RWPE1 (cell line): ENCODE measurements at regions not wholly inside any gene's neighbourhood (a gene's known extent, or its start where the extent isn't known, plus 50 kb on each side); places are given as distances from the start of the nearest gene placed in this dataset.

ENCODE experiments used
- CTCF ChIA-PET: fragments of 350-600 bp; sonication (Branson Sonifier 250); formaldehyde crosslinking; extraction: SDS; loops from one replicate; lab custom pipeline; 2021; lab: Yijun Ruan, JAX
- POLR2A ChIA-PET: fragments of 400-600 bp; formaldehyde crosslinking; extraction: SDS; loops from one replicate; lab custom pipeline; 2020; ENCODE audit warnings: antibody characterized with exemption; ENCODE audit not compliant: low non-redundant PET; lab: Yijun Ruan, JAX
- DNase-seq: peaks from one replicate; pipeline ENCODE4 v3.0.0; 2012; ENCODE audit warnings: low spot score
- H3K27ac ChIP-seq: fragments of 450-650 bp; 2 replicates; pipeline ENCODE4 v1.5.1; 2017
- TF ChIP-seq, protein P1 (sequence below): fragments of 450-650 bp; conservative IDR thresholded peaks from 2 replicates; pipeline ENCODE4 v1.5.1; 2017; ENCODE audit warnings: low read depth, mild to moderate bottlenecking

DNA sequence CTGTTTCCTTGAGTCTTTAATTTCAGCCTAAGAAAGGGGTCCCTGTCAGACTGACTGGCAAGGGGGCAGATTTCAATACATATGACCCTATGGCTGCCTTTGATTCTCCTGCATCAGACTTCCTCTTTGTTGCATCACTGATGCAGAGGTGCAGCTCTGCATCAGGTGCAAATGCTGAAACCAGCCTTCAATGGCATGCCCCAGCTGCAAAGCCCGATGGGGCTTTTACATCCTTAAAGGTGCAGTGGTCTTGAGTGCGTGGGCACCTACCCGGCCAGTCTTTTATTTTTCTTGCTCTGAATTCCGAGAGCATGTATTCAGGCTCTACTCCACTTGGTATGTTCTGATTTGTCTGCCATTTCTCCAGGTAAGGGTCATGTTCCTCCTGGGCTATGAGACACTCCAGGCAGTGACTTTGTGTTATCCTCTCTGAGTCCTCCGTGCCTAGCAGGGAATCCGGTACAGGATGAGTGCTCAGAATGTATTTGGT lies 169.5 kb downstream of the MYCN start:
- POLR2A ChIA-PET: no interaction called here
- DNase-seq: no peak
- no peak overlapping the region for H3K27ac ChIP-seq
- CTCF ChIA-PET: interaction anchor here (0.7 kb wide), 1 partner anchor 80 kb away, joined by 3 read pairs; no protein-coding TSS in a partner anchor
- TF ChIP-seq, protein P1, sequence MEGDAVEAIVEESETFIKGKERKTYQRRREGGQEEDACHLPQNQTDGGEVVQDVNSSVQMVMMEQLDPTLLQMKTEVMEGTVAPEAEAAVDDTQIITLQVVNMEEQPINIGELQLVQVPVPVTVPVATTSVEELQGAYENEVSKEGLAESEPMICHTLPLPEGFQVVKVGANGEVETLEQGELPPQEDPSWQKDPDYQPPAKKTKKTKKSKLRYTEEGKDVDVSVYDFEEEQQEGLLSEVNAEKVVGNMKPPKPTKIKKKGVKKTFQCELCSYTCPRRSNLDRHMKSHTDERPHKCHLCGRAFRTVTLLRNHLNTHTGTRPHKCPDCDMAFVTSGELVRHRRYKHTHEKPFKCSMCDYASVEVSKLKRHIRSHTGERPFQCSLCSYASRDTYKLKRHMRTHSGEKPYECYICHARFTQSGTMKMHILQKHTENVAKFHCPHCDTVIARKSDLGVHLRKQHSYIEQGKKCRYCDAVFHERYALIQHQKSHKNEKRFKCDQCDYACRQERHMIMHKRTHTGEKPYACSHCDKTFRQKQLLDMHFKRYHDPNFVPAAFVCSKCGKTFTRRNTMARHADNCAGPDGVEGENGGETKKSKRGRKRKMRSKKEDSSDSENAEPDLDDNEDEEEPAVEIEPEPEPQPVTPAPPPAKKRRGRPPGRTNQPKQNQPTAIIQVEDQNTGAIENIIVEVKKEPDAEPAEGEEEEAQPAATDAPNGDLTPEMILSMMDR: no peak

DNA sequence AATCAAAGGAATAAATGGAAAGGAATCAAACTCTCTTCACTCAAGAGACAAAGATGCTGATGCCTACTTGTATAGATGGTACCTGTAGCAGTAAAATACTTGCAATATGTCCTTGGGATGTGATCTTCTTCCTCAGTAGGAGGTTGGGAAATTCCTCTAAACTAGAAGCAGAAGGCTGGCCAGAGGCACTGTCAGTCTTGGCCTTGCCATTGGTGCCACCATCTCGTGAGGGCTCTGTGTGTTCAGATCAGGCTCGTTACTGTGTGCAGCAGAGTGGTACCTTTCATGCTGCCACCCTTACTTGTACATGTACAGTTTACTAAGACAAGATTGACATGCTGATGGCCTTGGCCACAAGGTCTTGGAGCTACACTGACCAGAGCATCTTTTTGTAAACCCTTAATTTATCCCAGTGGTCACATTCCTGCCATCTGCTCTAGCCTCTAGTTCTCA lies 169.0 kb downstream of the MYCN start:
- DNase-seq: no peak
- no peak overlapping the region for H3K27ac ChIP-seq
- CTCF ChIA-PET: no interaction called here
- POLR2A ChIA-PET: no interaction called here
- TF ChIP-seq, protein P1: no peak

DNA sequence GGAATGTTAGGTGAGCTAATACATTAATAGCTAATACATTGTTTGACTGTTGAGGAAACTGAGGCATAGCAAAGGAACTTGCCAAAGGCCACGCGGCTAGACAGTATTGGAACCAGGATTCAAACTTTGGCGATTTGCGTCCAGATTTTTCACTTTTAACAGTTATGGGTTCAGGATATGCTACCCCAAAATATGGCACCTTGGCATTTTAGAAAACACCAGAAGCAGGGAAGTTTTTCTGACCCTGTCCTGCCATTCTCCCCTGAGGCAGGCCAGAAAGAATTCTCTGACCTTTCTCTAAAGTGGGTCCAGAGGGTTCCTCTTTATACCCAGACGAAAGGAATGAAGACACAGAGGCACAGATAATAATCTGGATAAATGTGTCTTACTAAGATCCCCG lies 166.9 kb downstream of the MYCN start:
- CTCF ChIA-PET: no interaction called here

DNA sequence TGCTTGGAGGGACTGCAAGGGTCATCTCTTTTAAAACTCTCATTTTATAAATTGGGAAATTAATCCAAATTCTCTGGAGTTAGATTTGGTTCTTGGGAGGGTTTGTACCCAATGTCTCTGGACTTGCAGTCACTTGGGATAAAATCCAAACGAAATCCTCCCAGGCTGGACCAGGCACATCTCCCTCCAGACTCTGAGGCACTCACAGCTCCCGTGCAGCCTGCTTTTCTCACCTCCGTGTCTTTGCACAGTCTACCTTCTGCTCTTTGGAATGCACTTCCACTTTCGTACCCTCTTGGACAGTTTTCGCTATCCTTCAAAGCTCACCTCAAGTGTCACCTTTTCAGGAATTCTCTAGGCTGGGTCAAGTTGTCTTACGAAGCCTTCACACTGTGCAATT lies 166.3 kb downstream of the MYCN start:
- ChIA-PET POLR2A (no interaction called here), CTCF (interaction anchor here (0.6 kb wide), 1 partner anchor 186 kb away, joined by 3 read pairs; no protein-coding TSS in a partner anchor)
- TF ChIP-seq, protein P1: no peak
- no peak for DNase-seq
- no peak overlapping the region for H3K27ac ChIP-seq

More for the DNA sequence above, 166.9 kb downstream of the MYCN start:
- H3K27ac ChIP-seq: no peak overlapping the region
- no peak for DNase-seq
- TF ChIP-seq, protein P1: no peak
- POLR2A ChIA-PET: no interaction called here

DNA sequence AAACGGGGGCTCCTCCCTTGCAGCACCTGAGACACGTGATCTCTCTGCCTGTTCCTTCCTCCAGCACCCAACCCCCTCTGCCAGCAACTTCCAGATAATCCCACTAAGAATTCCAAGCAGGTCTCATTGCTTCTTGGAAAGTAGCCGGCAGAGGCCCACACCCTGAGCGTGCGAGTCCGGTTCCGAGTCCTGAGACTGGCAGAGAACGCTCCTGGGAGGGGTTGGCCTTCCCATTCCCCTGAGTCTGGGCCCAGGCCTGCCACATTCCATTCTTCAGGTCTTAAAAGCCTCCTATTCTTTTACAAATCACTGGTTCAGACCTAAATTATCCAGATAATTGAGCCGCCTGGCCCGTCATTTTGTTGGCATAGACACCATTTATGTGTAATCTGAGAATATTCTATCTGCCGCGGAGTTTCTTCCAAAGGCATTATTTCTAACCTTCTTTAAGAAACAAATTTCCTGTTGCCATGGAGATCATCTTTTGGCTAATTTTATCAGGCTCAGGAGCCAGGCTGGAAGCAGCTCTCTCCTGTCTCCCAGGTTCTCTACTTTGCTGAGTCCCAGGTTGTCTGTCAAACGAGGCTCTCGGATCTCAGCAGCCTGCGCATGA lies 165.4 kb downstream of the MYCN start:
- no peak for DNase-seq
- ChIA-PET CTCF (no interaction called here), POLR2A (no interaction called here)
- no peak overlapping the region for H3K27ac ChIP-seq
- TF ChIP-seq, protein P1: no peak

DNA sequence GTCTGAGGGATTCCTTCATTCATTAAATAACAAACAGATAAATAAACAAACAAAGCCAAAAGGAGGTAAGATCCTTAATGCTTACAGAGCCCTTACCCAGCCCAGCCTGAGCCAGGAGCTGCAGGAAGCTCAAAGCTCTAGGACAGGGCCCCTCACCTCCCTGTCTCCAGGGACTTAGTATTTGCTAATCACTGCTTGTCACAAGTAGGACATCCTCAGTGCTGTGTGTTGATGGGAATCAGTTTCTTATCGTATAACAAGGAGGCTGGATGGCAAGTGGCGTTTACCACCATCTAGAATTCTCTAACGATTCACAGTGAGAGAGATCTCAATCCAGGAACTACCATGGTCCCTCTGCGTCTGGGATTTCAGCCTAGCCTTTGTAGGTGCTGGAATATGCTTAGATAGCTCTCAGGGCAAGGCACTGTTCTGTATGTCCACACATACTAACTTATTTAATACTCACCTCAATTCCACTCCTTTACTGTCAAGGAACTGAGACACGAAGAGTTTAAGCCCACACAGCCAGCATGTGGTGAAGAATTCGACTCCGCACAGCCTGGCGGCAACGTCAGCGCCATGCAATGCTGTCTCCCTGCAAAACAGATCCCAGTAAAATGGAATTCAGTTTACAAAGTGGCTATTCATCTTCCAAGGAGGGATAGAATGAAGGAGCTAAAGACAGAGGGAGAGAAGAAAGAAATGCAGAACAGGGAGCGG lies 164.8 kb downstream of the MYCN start:
- no peak for DNase-seq
- H3K27ac ChIP-seq: no peak overlapping the region
- CTCF ChIA-PET: interaction anchor here (0.6 kb wide), 1 partner anchor 303 kb away, joined by 5 read pairs; no protein-coding TSS in a partner anchor
- POLR2A ChIA-PET: no interaction called here
- TF ChIP-seq, protein P1: no peak
